Stimulated activated CD8-positive, alpha-beta memory T cell treated with anti-CD3 and anti-CD28 coated beads, Interleukin-4, amount 100 ng/mL, for 24 hours (primary cell): ENCODE measurements at regions not wholly inside any gene's neighbourhood (a gene's known extent, or its start where the extent isn't known, plus 50 kb on each side); places are given as distances from the start of the nearest gene placed in this dataset.

ENCODE experiments used
- DNase-seq: peaks from one replicate; pipeline ENCODE4 v3.0.0-alpha.2; 2020; ENCODE audit warnings: low read depth

- no peak for DNase-seq
Measured at GRCh38 chr6:2462831-2463230, 217.4 kb upstream of the GMDS start.

GRCh38 chr6:2460216-2460745 is 214.9 kb upstream of the GMDS start:
- no peak for DNase-seq

- DNase-seq: no peak
Measured at GRCh38 chr6:2454180-2454579, 208.8 kb upstream of the GMDS start.

GRCh38 chr6:2450546-2450945 is 205.1 kb upstream of the GMDS start:
- no peak for DNase-seq

- no peak for DNase-seq
Measured at GRCh38 chr6:2449572-2449940, 204.2 kb upstream of the GMDS start.

GRCh38 chr6:2448826-2449571 is 203.6 kb upstream of the GMDS start:
- no peak for DNase-seq

- DNase-seq: no peak
Measured at GRCh38 chr6:2447931-2448330, 202.5 kb upstream of the GMDS start.

- DNase-seq: no peak
Measured at GRCh38 chr6:2447318-2447920, 202.0 kb upstream of the GMDS start.

- no peak for DNase-seq
Measured at GRCh38 chr6:2441601-2442475, 196.4 kb upstream of the GMDS start.

- DNase-seq: no peak
Measured at GRCh38 chr6:2440516-2440915, 195.1 kb upstream of the GMDS start.

GRCh38 chr6:2439632-2440031 is 194.2 kb upstream of the GMDS start:
- no peak for DNase-seq

- no peak for DNase-seq
Measured at GRCh38 chr6:2439082-2439481, 193.7 kb upstream of the GMDS start.

- DNase-seq: no peak
Measured at GRCh38 chr6:2436410-2437154, 191.2 kb upstream of the GMDS start.

GRCh38 chr6:2435323-2435722 is 189.9 kb upstream of the GMDS start:
- no peak for DNase-seq

- DNase-seq: no peak
Measured at GRCh38 chr6:2434912-2435311, 189.5 kb upstream of the GMDS start.

- DNase-seq: no peak
Measured at GRCh38 chr6:2434116-2434515, 188.7 kb upstream of the GMDS start.

- DNase-seq: no peak
Measured at GRCh38 chr6:2433711-2434110, 188.3 kb upstream of the GMDS start.

- DNase-seq: no peak
Measured at GRCh38 chr6:2433266-2433665, 187.9 kb upstream of the GMDS start.

GRCh38 chr6:2432292-2432691 is 186.9 kb upstream of the GMDS start:
- DNase-seq: no peak

GRCh38 chr6:2430612-2431011 is 185.2 kb upstream of the GMDS start:
- DNase-seq: no peak

- no peak for DNase-seq
Measured at GRCh38 chr6:2429460-2429859, 184.1 kb upstream of the GMDS start.

- no peak for DNase-seq
Measured at GRCh38 chr6:2429032-2429431, 183.6 kb upstream of the GMDS start.
